ENCODE measurements at regions not wholly inside any gene's neighbourhood (a gene's known extent, or its start where the extent isn't known, plus 50 kb on each side); places are given as distances from the start of the nearest gene placed in this dataset.

DNA sequence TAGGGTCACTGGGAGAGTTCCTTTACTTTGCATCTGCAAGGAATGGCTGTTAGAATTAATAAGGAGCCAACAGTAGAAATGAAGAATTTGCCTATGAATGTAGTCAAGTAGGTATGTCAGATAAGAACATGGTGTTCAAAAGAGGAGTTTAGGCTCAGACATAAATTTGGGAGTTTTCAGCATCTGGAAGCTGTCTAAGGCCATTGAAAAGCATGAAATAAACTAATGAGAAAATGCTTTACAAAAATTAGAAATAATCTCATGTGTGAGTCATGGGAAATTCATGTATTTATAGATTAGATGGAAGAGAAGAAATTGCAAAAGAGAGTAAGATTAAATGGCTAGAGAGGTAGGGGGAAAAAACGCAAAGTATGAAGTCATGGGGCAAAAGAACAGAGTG lies 201.9 kb downstream of the DIPK2A start:
- WGBS (ENCODE audit: insufficient coverage): 100% methylated on average over 1 of the region's 1 CpG
- no peak for DNase-seq
- Histone ChIP-seq H3K9me3 (replicated peaks in 1 of 2; ENCODE audit: control insufficient read depth in 1 of 2, insufficient read depth in 1 of 2, low read length in 2 of 2) (peaks cover 0 to 11% of the 10 kb centered on the region in 2 donors), H3K27ac (ENCODE audit: low read depth in 1 of 2, low read length in 2 of 2) (no peak overlapping the region), H3K9ac (ENCODE audit: insufficient read depth, low read length, poor library complexity, severe bottlenecking) (no peak overlapping the region), H3K79me2 (ENCODE audit: insufficient read depth, low read length) (no peaks in the 10 kb centered on the region), H3K36me3 (replicated peaks in 1 of 2; ENCODE audit: control insufficient read depth in 1 of 2, insufficient read depth in 2 of 2, low read length in 2 of 2) (no peaks in the 10 kb centered on the region), H4K20me1 (ENCODE audit: insufficient read depth, low read length) (no peaks in the 10 kb centered on the region), H2AFZ (ENCODE audit: insufficient read depth, low read depth, low read length, poor library complexity, severe bottlenecking) (no peak overlapping the region), H3K27me3 (ENCODE audit: control insufficient read depth in 2 of 2, insufficient read depth in 2 of 2, low read length in 2 of 2) (no peaks in the 10 kb centered on the region), H3K4me1 (ENCODE audit: control insufficient read depth in 1 of 2, insufficient read depth in 2 of 2, low read length in 2 of 2) (no peaks in the 10 kb centered on the region), H3K4me2 (replicated peaks; ENCODE audit: extremely low read depth, low read length, poor library complexity, severe bottlenecking) (no peak overlapping the region), H3K4me3 (replicated peaks in 1 of 3; ENCODE audit: low read depth in 2 of 3, low read length in 3 of 3) (no peak overlapping the region)
- H3K9me3 Mint-ChIP-seq: peaks cover 0 to 8% (median 6%) of the 10 kb centered on the region in 7 donors
- H3K4me3 Mint-ChIP-seq: no peak overlapping the region
- intact Hi-C loops (cut with micrococcal nuclease): no loop called here
- H3K27ac Mint-ChIP-seq: no peak overlapping the region
- no peak for TF ChIP-seq CTCF (IDR thresholded peaks at IDR 0.05)
- no peaks in the 10 kb centered on the region for H3K4me1 Mint-ChIP-seq
- H3K27me3 Mint-ChIP-seq (ENCODE audit: low read depth in 3 of 3): peaks cover 0 to 1% (median 0%) of the 10 kb centered on the region in 3 donors
- no peaks in the 10 kb centered on the region for H3K36me3 Mint-ChIP-seq

DNA sequence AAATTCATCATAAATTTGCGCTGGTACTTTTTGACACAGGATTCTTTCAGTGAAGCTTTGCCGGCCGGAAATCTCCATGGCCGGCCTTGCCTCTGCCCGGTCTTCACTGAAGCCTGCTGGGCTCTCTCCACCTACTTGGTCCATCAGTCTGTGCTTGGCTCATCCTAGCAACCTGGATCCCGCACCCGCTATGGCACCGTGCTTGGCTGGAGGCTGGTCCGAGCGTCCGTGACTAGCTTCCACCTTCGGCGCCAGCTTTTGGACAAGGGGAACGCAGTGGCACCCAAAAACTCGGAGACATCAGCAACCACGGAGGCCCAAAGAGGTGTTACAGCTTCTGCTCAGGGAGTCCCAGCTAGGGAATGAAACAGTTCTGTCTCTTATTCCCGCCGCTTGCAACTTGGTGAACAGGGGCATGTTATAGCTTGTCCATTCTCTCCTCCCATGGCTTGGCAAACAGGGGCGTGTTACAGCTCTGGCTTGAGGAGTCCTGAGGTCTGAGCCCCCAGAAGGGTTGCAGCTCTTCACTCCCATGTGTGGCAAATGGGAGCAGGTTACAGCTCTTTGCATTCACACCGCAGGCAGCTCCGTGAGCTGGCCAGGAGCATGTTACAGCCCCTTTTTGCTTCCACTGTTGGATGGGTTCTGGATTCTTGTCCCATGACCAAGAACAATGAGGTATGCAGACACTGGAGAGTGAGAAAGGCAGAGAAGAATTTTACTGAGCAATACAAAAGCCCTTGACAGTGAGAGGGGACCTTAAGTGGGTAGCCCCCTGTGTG lies 204.2 kb downstream of the DIPK2A start:
- Mint-ChIP-seq H3K9me3 (peaks cover 0 to 12% (median 6%) of the 10 kb centered on the region in 7 donors), H3K4me1 (no peaks in the 10 kb centered on the region), H3K4me3 (no peak overlapping the region), H3K27me3 (ENCODE audit: low read depth in 3 of 3) (peaks cover 0 to 3% (median 1%) of the 10 kb centered on the region in 3 donors), H3K36me3 (no peaks in the 10 kb centered on the region), H3K27ac (no peak overlapping the region)
- H3K4me3 ChIP-seq (replicated peaks in 1 of 3; ENCODE audit: low read depth in 2 of 3, low read length in 3 of 3): no peak overlapping the region
- no peak overlapping the region for H2AFZ ChIP-seq (ENCODE audit: insufficient read depth, low read depth, low read length, poor library complexity, severe bottlenecking)
- no peaks in the 10 kb centered on the region for H3K4me1 ChIP-seq (ENCODE audit: control insufficient read depth in 1 of 2, insufficient read depth in 2 of 2, low read length in 2 of 2)
- DNase-seq: no peak
- no peaks in the 10 kb centered on the region for H4K20me1 ChIP-seq (ENCODE audit: insufficient read depth, low read length)
- no peak overlapping the region for H3K4me2 ChIP-seq (replicated peaks; ENCODE audit: extremely low read depth, low read length, poor library complexity, severe bottlenecking)
- TF ChIP-seq CTCF (IDR thresholded peaks at IDR 0.05): no peak
- no peaks in the 10 kb centered on the region for H3K79me2 ChIP-seq (ENCODE audit: insufficient read depth, low read length)
- H3K36me3 ChIP-seq (replicated peaks in 1 of 2; ENCODE audit: control insufficient read depth in 1 of 2, insufficient read depth in 2 of 2, low read length in 2 of 2): no peaks in the 10 kb centered on the region
- peaks cover 0 to 11% of the 10 kb centered on the region in 2 donors for H3K9me3 ChIP-seq (replicated peaks in 1 of 2; ENCODE audit: control insufficient read depth in 1 of 2, insufficient read depth in 1 of 2, low read length in 2 of 2)
- intact Hi-C loops (cut with micrococcal nuclease): no loop called here
- WGBS (ENCODE audit: insufficient coverage): 98% methylated on average over 20 of the region's 21 CpGs
- H3K27ac ChIP-seq (ENCODE audit: low read depth in 1 of 2, low read length in 2 of 2): no peak overlapping the region
- H3K9ac ChIP-seq (ENCODE audit: insufficient read depth, low read length, poor library complexity, severe bottlenecking): no peak overlapping the region
- H3K27me3 ChIP-seq (ENCODE audit: control insufficient read depth in 2 of 2, insufficient read depth in 2 of 2, low read length in 2 of 2): no peaks in the 10 kb centered on the region

Measured in CD14-positive monocyte (primary cell).